Endometrium (tissue), 2 donors: ENCODE measurements at regions not wholly inside any gene's neighbourhood (a gene's known extent, or its start where the extent isn't known, plus 50 kb on each side); places are given as distances from the start of the nearest gene placed in this dataset.

Source experiments
- FAIRE-seq: peaks from 2 replicates; lab custom pipeline; 2012; peaks lifted over from hg19 to GRCh38; lab: Jason Lieb, UNC
- donor health status: control.
- donor health status: control.

DNA sequence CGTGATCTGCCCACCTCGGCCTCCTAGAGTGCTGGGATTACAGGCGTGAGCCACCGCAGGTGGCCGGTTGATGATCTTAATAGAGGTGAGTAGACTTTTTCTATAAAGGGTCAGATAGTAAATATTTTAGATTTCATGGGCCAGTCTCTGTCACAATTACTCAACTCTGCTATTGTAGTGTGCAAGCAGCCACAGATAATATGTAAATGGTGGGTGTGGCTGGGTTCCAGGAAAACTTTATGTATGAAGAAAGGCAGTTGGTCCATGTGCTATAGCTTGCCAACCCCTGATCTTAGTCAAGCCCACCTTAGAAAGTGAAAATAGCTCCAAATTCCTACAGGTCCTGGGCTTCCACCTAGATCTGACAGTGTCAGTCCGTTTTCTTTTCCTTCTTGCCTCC is 94.9 kb upstream of the PMFBP1 start:
- FAIRE-seq: no peak

- no peak for FAIRE-seq
Measured at GRCh38 chr16:72264771-72265170, 92.8 kb upstream of the PMFBP1 start.

DNA sequence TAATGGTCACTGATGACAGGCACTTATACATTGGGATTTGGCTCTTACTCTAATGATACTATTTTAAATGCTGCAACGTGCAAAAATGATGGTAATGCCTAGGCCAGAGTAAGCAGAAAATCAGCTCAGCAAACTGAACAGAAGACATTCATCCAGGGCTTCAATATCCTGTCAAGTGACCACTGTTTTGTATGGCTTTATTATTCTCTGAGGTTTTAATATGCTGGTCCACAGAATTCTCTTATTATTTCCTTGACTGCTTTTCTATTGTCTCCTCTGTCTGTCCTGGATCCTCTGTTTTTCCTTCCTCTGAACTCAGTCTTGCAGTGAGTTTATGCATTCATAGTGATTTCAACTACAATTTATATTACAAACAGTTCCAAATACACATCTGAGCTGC is 90.8 kb upstream of the PMFBP1 start:
- FAIRE-seq: no peak

GRCh38 chr16:72261127-72261526 is 89.2 kb upstream of the PMFBP1 start:
- FAIRE-seq: no peak

DNA sequence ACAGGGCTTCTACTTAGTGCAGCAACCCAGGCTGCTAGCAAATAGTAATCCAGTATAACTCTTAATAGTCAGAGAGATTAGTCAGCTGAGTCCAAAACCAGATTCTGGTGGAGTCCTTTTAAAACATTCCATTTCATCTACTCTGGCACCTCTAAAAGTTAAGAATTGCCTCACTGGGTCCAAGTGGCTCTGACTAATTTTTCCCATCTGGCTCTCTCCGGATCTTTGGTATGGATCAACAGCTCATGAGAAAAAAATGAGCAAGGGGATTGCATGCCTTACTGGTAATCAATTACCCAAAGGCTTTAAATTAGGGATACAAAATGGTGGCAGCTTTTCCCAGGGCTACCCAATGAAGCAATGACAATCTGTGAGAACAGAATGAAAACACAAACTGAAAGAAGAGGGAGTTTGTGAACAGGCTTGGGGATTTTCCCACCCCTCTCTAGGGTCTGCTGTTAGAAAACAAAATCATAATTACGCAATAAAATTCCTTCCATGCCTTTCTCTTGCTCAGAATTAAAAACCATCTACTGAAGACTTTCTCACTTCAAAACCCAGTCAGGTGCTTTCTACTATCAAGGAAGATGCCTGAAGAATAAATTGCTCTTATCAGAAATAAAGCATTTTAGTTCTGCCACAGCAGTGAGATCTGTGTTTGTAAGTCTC is 84.6 kb upstream of the PMFBP1 start:
- FAIRE-seq: no peak

GRCh38 chr16:72255786-72256185 is 83.8 kb upstream of the PMFBP1 start:
- no peak for FAIRE-seq

DNA sequence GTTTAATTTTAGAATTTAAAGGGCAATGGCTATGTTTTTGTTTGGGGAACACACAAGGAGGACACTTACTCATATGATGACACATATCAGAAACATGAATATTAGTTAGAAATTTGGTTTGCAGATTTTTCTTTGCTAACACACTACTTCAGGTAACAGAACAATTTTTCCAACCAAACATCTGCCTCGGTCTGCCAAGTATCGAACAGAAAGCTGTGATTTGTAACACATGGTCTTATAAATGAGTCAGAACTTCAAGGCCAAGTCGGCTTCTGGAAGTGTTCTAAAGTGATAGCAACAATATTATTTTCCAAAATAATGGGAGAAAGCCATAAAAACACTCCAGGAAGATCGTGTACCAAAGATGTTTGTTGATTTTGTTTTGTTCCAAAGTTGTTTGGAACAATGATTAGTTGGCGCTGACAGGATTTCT is 75.9 kb upstream of the PMFBP1 start:
- FAIRE-seq: peak; percentile 95

DNA sequence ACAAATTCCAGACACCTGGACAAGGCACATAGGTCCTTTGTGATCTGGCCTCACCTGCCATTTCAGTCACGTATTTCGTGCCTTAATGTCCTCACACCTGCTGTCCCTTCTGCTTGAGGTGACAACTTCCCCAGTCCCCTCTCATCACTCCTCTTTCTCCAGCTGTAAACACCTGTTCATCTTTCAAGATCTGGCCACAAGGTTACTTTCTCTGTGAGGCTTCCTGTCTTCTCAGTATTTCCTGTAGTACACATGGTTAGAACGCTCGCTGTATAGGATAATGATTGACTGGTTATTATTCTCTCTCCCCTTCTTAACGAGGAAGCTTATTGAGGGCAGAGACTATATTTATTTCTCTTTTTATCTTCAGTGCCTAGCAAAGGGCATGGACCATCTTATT is 74.5 kb upstream of the PMFBP1 start:
- FAIRE-seq: no peak

DNA sequence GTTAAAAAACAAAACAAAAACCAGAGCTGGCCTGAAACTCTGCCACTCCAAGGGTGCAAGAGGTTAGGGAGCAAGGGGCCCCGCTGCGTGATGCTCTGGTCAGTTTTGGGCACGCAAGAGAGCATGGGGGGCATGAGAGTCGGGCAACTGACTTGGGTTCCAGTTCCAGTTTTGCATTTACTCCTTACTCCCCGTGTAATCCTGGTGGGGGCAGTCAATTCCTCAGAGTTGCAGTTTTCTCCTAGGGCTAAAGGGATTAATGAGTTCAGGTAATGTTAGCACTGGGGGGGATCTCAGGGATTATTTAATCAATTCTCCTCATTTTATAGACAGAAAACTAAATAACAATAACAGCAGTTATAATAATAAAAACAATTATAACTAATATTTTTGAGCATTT is 72.9 kb upstream of the PMFBP1 start:
- no peak for FAIRE-seq

DNA sequence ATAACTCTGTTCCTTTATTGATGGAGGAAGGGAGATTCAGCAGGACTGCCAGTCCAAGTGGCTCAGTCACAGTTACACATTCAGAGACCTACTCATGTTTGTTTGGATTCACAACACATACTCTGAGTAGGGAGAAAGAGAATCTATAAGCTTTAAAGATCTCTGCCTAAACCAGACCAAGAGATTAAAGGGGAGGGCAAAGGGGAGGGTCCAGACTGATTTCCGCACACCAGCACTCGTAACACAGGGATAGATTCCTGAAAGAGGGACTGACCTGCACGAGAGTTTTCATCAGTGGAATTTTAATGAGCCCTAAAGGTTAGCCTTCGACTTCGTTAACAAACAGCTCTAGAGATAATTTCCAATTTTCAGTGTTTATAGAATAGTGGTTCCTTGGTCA is 71.7 kb upstream of the PMFBP1 start:
- no peak for FAIRE-seq

GRCh38 chr16:72242757-72243156 is 70.8 kb upstream of the PMFBP1 start:
- no peak for FAIRE-seq

DNA sequence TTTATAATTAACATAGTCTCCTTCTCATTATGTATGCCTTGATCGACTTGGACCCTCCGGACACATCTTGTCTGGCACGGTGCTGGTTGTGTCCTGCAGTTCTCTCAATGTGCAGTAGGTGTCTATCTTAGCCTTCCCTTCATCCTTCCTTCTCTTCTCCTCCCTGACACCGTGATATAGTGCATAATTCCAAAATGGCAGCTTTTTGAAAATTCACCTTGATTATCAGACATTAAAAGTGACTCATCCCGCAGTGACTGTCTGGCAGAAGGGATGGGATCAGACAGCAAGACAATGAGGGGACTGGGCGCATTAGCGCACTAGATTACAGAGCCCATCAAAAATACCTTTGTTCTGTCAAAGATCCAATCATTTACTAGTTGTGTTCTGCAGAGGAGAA is 70.0 kb upstream of the PMFBP1 start:
- FAIRE-seq: peak; percentile 31

- FAIRE-seq: no peak
Measured at GRCh38 chr16:72241008-72241407, 69.1 kb upstream of the PMFBP1 start.

DNA sequence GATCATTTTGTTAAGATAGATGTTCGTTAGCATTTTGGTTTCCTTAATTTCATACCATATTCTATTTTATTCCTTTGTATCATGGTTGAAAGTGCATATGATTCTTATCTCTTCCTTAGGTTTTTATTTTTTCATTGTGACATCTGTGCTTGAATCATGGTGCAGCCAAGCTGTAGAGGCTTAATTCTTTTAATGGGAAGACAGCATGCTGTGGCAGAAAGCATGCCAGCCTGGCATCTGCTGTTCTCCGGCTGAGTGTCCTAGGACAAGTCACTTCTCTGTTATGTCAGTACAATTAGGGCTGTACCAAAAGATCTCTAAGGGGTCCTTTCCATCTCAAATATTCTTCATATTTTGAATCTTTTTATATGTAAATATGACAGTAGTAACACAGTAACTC is 68.5 kb upstream of the PMFBP1 start:
- FAIRE-seq: no peak

DNA sequence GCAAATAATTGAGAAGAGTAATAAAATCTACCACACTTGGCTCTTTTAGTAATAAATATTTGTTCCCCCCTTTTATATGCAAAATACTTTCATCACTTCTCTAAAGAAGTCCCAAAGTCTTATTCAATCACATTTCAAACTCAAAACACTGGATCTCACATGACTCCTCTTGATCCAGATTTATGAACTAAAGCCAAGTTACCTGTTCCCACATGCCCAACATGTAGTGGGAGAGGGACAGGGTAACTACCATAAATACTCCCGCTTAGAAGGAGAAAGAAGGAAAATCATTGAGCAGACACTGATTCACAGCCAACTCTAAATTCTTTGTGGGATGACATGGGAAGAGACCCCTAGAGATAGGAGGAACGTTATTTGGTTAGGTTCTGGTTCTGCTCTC is 64.9 kb upstream of the PMFBP1 start:
- FAIRE-seq: no peak

DNA sequence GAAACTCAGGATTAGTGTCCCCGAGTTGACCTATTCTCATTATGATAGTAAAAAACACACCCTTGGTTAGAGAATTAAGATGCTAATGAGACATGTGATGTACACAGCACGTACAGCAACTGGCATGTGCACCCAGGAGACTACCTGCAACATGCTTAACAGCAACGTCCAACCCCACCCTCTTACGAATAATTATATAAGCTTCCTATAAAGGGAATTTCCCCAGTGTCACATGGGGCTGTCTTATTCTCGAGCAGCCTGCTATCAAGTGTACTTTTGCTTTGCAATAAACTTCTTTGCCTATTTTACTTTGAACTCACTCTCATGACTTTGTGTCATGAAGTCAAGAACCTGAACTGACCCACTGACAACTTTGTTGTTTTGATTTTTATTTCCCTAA is 62.4 kb upstream of the PMFBP1 start:
- FAIRE-seq: no peak

GRCh38 chr16:72228014-72228413 is 56.1 kb upstream of the PMFBP1 start:
- no peak for FAIRE-seq

- no peak for FAIRE-seq
Measured at GRCh38 chr16:72226136-72226535, 54.2 kb upstream of the PMFBP1 start.

- no peak for FAIRE-seq
Measured at GRCh38 chr16:72224260-72224768, 52.4 kb upstream of the PMFBP1 start.

GRCh38 chr16:72222503-72222902 is 50.5 kb upstream of the PMFBP1 start:
- FAIRE-seq: no peak
